Superior temporal gyrus (tissue), 1 donor: ENCODE measurements at regions not wholly inside any gene's neighbourhood (a gene's known extent, or its start where the extent isn't known, plus 50 kb on each side); places are given as distances from the start of the nearest gene placed in this dataset.

Experiments
- DNase-seq: peaks from one replicate; pipeline ENCODE4 v3.0.0-alpha.2; 2016; ENCODE audit errors: extremely low spot score

DNA sequence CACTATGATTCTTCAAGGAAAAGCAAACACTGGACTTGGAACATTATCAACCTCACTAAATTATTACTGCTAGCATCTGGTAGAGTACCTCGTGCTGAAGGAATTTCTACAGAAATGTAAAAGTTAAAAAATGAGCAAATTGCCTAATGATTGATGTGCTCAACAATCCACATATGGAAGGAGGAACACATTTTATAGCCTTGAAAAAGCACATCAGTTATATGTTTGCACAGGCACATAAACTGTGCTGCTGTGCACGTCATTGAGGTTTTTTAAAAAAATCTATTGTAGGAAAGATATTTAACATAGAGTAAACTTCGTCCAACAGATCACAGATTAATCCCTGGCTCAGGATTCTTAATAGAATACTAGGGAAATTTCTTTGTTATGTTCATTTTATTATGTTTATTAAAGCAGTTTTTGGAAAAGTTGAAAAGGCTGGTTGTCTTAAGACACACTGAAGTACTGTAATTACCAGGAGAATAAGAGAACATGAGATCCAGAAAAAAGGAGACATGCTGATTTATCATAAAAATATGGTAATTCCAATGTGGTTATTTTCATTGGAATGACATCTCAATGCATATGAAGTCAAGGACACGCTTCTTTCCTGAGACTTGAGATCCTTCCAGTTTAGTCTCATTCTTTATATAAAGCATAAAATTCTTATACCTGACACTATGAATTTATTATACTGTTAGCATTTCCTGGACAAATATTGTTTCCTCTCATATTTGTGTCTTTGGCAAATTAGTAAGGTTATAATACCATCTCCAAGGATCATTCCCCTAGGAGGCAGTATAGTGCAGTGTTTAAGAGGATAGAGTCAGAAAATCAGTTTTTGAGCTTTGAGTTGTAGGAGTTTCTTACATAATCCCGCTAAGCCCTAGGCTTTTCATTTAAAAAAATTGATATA, 511.1 kb downstream of the TENT5A start:
- DNase-seq = peak; percentile 35

GRCh38 chr6:81238390-81238789, 514.1 kb downstream of the TENT5A start:
- no peak for DNase-seq

- no peak for DNase-seq
Measured at GRCh38 chr6:81237226-81237625, 515.3 kb downstream of the TENT5A start.

GRCh38 chr6:81235512-81235911, 517.0 kb downstream of the TENT5A start:
- no peak for DNase-seq

GRCh38 chr6:81233990-81234389, 518.5 kb downstream of the TENT5A start:
- DNase-seq = no peak

- no peak for DNase-seq
Measured at GRCh38 chr6:81228912-81229555, 523.4 kb downstream of the TENT5A start.

GRCh38 chr6:81226957-81227356, 525.5 kb downstream of the TENT5A start:
- DNase-seq = no peak

DNA sequence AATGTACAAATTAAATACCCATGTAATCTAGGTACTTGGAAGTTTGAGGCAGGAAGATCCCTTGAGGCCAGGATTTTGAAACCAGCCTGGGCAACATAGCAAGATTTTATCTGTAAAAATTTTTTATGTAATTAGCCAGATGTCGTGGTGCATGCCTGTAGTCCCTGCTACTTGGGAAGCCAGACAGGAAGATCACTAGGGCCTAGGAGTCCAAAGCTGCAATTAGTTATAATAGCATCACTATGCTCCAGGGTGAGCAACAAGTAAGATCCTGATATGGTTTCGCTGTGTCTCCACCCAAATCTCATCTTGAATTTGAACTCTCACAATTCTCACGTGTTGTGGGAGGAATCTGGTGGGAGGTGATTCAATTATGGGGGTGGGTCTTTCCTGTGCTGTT, 535.8 kb downstream of the TENT5A start:
- DNase-seq = no peak

DNA sequence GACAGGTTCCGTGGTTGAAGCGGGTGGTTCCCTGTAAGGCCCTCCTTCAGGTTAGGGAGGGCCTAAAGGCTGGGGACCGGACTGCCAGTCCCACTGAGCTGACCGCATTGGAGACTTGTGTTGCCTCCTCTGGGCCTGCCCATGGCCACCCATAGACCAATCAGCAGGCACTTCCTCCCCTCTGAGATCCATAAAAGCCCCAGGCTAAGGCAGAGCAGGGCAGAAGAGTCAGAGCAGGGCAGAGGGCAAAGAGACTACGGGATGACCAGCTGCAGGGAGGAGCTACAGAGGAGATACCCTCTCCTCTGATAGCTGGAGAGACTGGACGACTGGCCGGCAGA, 537.4 kb downstream of the TENT5A start:
- no peak for DNase-seq

DNA sequence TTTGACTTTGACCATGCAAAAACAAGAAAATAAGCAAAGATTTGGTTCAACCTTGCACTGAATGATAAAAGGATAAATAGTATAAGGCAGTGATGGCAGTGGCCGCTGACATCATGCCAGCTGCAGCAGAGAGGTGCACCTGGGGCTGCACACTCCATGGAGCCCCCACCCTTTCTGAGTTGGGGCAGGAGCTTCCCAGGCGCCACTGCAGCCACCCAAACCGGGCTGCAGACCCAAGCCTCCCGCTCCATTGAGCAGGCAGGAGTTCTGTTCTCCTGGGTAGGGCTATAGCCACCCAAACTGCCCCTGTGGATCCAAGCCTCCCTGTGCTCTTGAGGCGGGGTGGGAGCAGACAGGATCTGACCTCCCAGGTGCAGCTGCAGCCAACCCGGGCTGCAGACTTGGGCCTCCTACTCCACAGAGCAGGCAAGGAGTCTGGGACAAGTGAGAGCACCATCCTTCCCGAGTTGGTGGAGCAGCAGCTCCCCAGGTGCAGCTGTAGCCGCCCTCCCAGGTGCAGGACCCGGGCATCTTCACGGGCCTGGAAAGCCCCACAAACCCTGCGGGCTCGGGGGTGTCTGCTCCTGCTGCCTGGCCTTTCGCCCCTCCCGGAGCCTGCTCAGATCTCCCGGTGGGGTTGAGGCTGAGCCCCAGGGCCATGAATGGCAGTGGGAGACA, 537.9 kb downstream of the TENT5A start:
- no peak for DNase-seq

DNA sequence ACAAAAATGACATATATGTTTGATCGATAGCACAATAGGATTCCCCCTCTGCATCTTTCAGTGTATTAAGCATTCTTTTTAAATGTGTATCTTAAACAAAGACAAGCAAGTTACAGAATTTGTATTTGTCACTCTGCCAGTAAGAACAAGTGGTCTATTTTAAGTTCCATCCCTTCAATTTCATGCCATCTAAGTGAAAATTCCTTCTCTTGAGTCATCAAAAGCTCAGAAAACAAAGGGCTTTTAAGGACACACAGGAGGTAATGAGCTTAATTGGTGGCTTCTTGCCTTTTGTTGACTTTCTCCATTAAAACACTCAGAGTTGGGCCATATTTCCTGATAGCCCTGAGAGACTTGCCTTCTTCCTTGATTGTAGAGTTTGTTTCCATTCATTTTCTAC, 547.8 kb downstream of the TENT5A start:
- no peak for DNase-seq

DNA sequence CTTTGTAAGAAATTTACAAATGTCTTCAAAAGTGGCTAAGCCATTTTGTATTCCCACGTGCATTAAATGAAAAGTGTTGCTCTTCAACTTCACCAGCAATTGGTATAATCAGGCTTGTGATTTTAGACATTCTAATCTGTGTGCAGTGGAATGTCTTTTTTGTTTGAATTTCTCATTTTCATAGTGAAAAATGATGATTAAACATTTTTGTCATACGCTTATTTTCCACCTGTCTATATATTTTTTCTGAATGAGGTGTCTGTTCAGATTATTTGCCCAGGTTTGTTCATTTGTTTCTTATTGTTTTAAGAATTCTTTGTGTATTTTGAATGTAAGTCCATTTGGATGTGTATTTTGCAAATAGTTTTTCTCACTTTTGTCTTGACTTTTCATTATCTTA, 558.1 kb downstream of the TENT5A start:
- DNase-seq = no peak

- DNase-seq = no peak
Measured at GRCh38 chr6:81172056-81172740, 580.3 kb downstream of the TENT5A start.

DNA sequence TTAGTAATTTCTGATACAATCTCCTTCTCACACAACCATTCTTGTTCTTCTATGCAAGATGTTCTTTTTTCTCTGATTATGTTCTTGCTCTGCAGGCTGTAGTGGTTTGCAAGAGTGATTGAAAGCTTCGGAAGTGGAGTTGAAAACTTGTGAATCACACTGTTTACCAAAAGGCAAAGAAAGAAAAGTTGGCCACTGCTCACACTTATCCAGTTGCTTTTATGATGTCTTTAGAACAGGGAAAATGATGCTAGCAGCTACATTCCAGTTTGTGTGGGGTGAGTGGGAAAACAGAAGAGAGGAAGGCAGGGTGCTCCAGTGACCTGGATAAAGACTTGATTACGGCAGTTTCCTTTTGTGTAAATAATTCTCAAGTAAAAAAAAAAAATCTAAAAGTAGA, 583.3 kb downstream of the TENT5A start:
- DNase-seq = no peak

DNA sequence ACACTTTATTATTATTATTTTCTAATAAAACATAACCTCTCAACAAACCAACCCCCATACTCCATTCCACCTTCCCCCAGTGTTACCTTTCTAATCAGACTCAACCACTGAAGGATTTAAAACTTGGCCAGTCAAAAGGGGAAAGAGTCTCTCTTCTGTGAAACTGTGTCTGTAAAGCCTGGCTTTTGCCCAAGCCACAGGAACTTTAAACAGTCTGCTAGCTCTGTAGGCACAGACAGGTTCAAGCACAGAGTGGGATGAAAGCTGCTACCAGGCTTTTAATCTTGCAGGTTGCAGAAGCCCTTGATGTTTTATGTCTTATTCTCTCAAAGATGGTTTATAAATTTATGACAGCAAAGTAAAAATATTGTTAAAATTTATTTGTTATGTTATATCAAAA, 585.7 kb downstream of the TENT5A start:
- no peak for DNase-seq

DNA sequence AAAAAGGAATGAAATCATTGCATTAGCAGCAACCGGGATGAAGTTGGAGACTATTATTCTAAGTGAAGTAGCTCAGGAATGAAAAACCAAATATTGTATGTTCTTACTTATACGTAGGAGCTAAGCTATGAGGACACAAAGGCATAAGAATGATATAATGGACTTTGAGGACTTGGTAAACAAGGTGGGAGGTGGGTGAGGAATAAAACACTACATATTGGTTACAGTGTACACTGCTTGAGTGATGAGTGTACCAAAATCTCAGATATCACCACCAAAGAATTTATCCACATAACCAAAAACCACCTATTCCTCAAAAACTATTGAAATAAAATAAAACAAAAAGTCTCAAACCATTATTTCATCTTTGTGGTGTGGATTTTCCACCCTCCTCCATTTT, 593.5 kb downstream of the TENT5A start:
- no peak for DNase-seq

DNA sequence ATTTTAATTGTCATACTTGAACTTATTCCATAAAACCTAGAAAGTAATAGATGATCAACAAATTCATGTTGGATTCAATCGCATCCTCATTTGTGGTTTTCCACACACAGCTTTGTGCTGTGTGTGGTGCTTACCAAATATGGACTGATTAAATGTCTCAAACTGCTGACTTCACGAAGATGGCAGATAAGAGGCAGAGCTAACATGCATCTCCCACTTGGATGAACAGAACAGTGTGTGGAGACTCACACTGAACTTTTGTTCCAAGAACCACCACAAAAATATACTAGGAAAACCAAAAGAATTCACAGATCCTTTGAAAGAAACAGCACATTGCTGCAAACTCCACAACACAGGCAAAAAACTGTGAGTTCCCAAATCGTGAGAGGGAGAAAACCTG, 603.7 kb downstream of the TENT5A start:
- no peak for DNase-seq

GRCh38 chr6:81145506-81145905, 607.0 kb downstream of the TENT5A start:
- DNase-seq = no peak

DNA sequence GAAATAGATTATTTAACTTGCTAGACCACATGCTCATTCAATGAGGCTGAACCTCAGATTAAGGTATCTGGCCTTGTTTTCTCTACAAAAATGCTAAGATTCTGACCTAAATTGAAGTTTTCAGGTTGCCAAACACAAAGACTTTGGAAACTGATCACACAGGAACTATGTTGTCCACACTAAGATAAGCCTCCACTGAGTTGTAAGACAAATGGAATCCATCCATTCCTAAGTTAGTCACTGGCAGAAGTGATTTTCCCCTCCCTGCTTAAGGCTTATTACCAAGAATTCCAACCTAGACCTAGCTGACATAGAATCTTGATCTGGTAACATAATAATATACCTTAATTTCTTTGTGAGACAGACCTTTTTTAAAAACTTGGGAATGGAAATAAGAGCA, 608.1 kb downstream of the TENT5A start:
- DNase-seq = no peak

GRCh38 chr6:81138236-81138635, 614.2 kb downstream of the TENT5A start:
- no peak for DNase-seq

DNA sequence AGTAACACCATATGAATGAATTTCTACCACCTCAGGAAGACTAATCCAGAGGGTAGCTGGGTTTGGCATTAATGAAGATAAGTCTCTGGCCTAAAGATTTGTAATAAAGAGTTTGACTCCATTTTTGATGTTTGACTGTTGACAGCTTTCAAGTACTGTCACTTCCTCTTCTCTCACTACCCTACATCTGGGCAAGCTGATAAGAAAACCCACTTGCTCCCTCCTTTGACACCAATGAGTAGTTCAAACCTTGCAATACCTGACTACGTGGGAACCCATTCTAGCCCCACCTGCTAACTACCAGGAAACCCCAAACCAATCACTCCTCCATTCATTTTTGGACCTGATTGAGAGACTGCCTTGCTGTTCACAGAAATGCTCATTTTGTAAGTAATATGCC, 621.5 kb downstream of the TENT5A start:
- DNase-seq = no peak

- DNase-seq = no peak
Measured at GRCh38 chr6:81130061-81130460, 622.4 kb downstream of the TENT5A start.
